ENCODE measurements at regions not wholly inside any gene's neighbourhood (a gene's known extent, or its start where the extent isn't known, plus 50 kb on each side); places are given as distances from the start of the nearest gene placed in this dataset.
"Not testable (repeated sequence)": the region's sequence is repeated elsewhere in the genome, so short reads cannot be mapped to it uniquely, and the experiment has no call there.

DNA sequence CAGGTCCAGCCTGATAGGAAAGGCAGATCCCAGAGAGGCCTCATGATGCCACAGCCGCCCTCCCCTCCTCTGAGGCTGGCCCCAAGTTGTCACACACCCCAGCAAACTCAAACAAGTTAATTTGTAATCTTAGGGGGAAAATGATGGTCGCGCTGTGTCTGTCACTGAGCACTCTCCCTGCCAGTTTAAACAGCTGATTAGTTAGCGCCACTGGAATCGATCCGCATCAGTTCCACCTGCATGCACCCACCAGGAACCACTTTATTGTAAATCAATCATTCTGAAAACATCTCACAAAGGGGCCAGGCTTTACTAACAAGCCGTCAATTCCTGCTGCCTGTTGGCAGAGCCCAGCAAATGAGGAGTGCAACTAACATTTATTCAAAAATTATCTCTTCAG lies 870.9 kb downstream of the KCNMA1 start:
- Histone ChIP-seq H3K9me2 (ENCODE audit: insufficient read depth, low read length) (no peaks in the 10 kb centered on the region), H3K4me3 (ENCODE audit: low read depth, low read length, poor library complexity, severe bottlenecking) (no peak overlapping the region), H2AFZ (ENCODE audit: low read length) (no peak overlapping the region), H3K79me2 (ENCODE audit: insufficient read depth, low read depth, low read length) (no peaks in the 10 kb centered on the region), H3K9me3 (ENCODE audit: low read length) (no peaks in the 10 kb centered on the region), H3K36me3 (ENCODE audit: insufficient read depth, low read length) (no peaks in the 10 kb centered on the region), H3K27ac (ENCODE audit: low read depth, low read length, poor library complexity, severe bottlenecking) (no peak overlapping the region), H4K20me1 (ENCODE audit: insufficient read depth, low read length) (no peaks in the 10 kb centered on the region), H3K4me1 (ENCODE audit: insufficient read depth, low read length, poor library complexity, severe bottlenecking) (no peaks in the 10 kb centered on the region), H3K4me2 (ENCODE audit: low read length) (no peak overlapping the region)
- BruUV-seq (replicated peaks) = no TSS peak
- DNase-seq (ENCODE audit: low spot score) = no peak
- intact Hi-C loops (cut with micrococcal nuclease; ENCODE audit: unreplicated experiment) = no loop called here
- TF ChIP-seq EZH2phosphoT487 (IDR thresholded peaks at IDR 0.05; ENCODE audit: borderline replicate concordance, low read depth, low read length) = no peak
- TF ChIP-seq CTCF (conservative IDR thresholded peaks at IDR 0.05; ENCODE audit: low read length) = no peak
- CTCF ChIA-PET (ENCODE audit: unreplicated experiment) = no interaction called here
- POLR2A ChIA-PET = no interaction called here

- H3K27ac ChIP-seq (ENCODE audit: low read depth, low read length, poor library complexity, severe bottlenecking); H3K9me3 ChIP-seq (ENCODE audit: low read length); H3K4me2 ChIP-seq (ENCODE audit: low read length); H3K36me3 ChIP-seq (ENCODE audit: insufficient read depth, low read length); H2AFZ ChIP-seq (ENCODE audit: low read length); POLR2A ChIA-PET; DNase-seq (ENCODE audit: low spot score); H3K4me3 ChIP-seq (ENCODE audit: low read depth, low read length, poor library complexity, severe bottlenecking); intact Hi-C loops (cut with micrococcal nuclease; ENCODE audit: unreplicated experiment); H3K4me1 ChIP-seq (ENCODE audit: insufficient read depth, low read length, poor library complexity, severe bottlenecking); H3K79me2 ChIP-seq (ENCODE audit: insufficient read depth, low read depth, low read length); H4K20me1 ChIP-seq (ENCODE audit: insufficient read depth, low read length); CTCF ChIA-PET (ENCODE audit: unreplicated experiment); BruUV-seq (replicated peaks); H3K9me2 ChIP-seq (ENCODE audit: insufficient read depth, low read length): not testable (repeated sequence)
Measured at GRCh38 chr10:76764921-76765320, 872.7 kb downstream of the KCNMA1 start.

DNA sequence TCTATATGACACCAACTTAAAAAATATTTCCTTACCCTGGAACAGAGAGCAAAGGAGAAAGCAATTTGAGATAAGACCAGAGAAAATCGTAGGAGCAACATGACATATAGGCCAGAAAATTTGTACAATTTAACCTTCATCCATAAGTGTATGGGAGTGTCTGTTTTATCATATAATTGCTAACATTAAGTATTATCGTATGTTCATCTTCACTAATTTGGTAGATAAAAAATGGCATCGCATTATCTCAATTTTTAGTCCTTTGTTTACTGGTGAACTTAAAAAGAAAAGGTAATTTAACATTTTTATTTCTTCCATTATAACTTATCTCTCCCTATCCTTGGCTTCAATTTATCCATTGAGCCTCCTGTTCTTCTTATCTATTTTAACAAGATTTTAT lies 873.4 kb downstream of the KCNMA1 start:
- ChIA-PET CTCF (ENCODE audit: unreplicated experiment) (no interaction called here), POLR2A (no interaction called here)
- no peak overlapping the region for H3K4me2 ChIP-seq (ENCODE audit: low read length)
- no peak for DNase-seq (ENCODE audit: low spot score)
- no peaks in the 10 kb centered on the region for H3K9me2 ChIP-seq (ENCODE audit: insufficient read depth, low read length)
- H2AFZ ChIP-seq (ENCODE audit: low read length) = no peak overlapping the region
- H4K20me1 ChIP-seq (ENCODE audit: insufficient read depth, low read length) = no peaks in the 10 kb centered on the region
- no peaks in the 10 kb centered on the region for H3K79me2 ChIP-seq (ENCODE audit: insufficient read depth, low read depth, low read length)
- intact Hi-C loops (cut with micrococcal nuclease; ENCODE audit: unreplicated experiment) = no loop called here
- H3K4me3 ChIP-seq (ENCODE audit: low read depth, low read length, poor library complexity, severe bottlenecking) = no peak overlapping the region
- H3K27ac ChIP-seq (ENCODE audit: low read depth, low read length, poor library complexity, severe bottlenecking) = no peak overlapping the region
- TF ChIP-seq CTCF (conservative IDR thresholded peaks at IDR 0.05; ENCODE audit: low read length) (no peak), EZH2phosphoT487 (IDR thresholded peaks at IDR 0.05; ENCODE audit: borderline replicate concordance, low read depth, low read length) (no peak)
- no peaks in the 10 kb centered on the region for H3K4me1 ChIP-seq (ENCODE audit: insufficient read depth, low read length, poor library complexity, severe bottlenecking)
- H3K9me3 ChIP-seq (ENCODE audit: low read length) = no peaks in the 10 kb centered on the region
- no TSS peak for BruUV-seq (replicated peaks)
- H3K36me3 ChIP-seq (ENCODE audit: insufficient read depth, low read length) = no peaks in the 10 kb centered on the region
